Nephron (organoid): ENCODE measurements at regions not wholly inside any gene's neighbourhood (a gene's known extent, or its start where the extent isn't known, plus 50 kb on each side); places are given as distances from the start of the nearest gene placed in this dataset.

Source experiments
- H3K27ac Mint-ChIP-seq, 3 experiments: 2 replicates each; pipeline ENCODE4 v1.8.0; 2020; ENCODE audit warnings: mixed read lengths in 3 of 3, mild to moderate bottlenecking in 2 of 3, moderate library complexity in 1 of 3
- H3K27me3 Mint-ChIP-seq: 2 replicates; pipeline ENCODE4 v1.8.0; 2021; ENCODE audit warnings: low read depth, mild to moderate bottlenecking, moderate library complexity, mixed read lengths
- H3K36me3 Mint-ChIP-seq: 2 replicates; pipeline ENCODE4 v1.8.0; 2020; ENCODE audit warnings: low read depth, mixed read lengths
- H3K4me1 Mint-ChIP-seq: 2 replicates; pipeline ENCODE4 v1.8.0; 2020; ENCODE audit warnings: mixed read lengths
- H3K4me3 Mint-ChIP-seq, 3 experiments: 2 replicates each; pipeline ENCODE4 v1.8.0; 2020; ENCODE audit warnings: mild to moderate bottlenecking in 3 of 3, mixed read lengths in 3 of 3, moderate library complexity in 2 of 3
- H3K9me3 Mint-ChIP-seq: 2 replicates; pipeline ENCODE4 v1.8.0; 2020; ENCODE audit warnings: mixed read lengths
- CTCF ChIP-seq, 3 experiments: fragments of 200-600 bp; sonication (generic); IDR thresholded peaks; one replicate each; pipeline ENCODE4 v1.5.0; 2021; ENCODE audit warnings: antibody characterized with exemption in 3 of 3; ENCODE audit not compliant: unreplicated experiment in 3 of 3

GRCh38 chr5:91910655-91911054 is 527.5 kb upstream of the ARRDC3 start:
- TF ChIP-seq CTCF (IDR thresholded peaks at IDR 0.05; ENCODE audit: unreplicated experiment in 3 of 3), result no peak
- Mint-ChIP-seq H3K36me3 (no peaks in the 10 kb centered on the region), H3K27ac (no peak overlapping the region), H3K27me3 (no peaks in the 10 kb centered on the region), H3K4me3 (no peak overlapping the region), H3K4me1 (no peaks in the 10 kb centered on the region), H3K9me3 (no peaks in the 10 kb centered on the region)

GRCh38 chr5:91910247-91910646 is 527.1 kb upstream of the ARRDC3 start:
- no peaks in the 10 kb centered on the region for H3K36me3 Mint-ChIP-seq
- H3K27me3 Mint-ChIP-seq, result no peaks in the 10 kb centered on the region
- no peak overlapping the region for H3K27ac Mint-ChIP-seq
- no peak for TF ChIP-seq CTCF (IDR thresholded peaks at IDR 0.05; ENCODE audit: unreplicated experiment in 3 of 3)
- H3K4me3 Mint-ChIP-seq, result no peak overlapping the region
- H3K4me1 Mint-ChIP-seq, result no peaks in the 10 kb centered on the region
- H3K9me3 Mint-ChIP-seq, result no peaks in the 10 kb centered on the region

- Mint-ChIP-seq H3K27me3 (no peaks in the 10 kb centered on the region), H3K36me3 (no peaks in the 10 kb centered on the region), H3K27ac (no peak overlapping the region), H3K4me3 (no peak overlapping the region), H3K9me3 (no peaks in the 10 kb centered on the region), H3K4me1 (no peaks in the 10 kb centered on the region)
- TF ChIP-seq CTCF (IDR thresholded peaks at IDR 0.05; ENCODE audit: unreplicated experiment in 3 of 3), result no peak
These were observed 523.4 kb upstream of the ARRDC3 start for GRCh38 chr5:91906494-91906893.

GRCh38 chr5:91906027-91906426 is 522.9 kb upstream of the ARRDC3 start:
- no peaks in the 10 kb centered on the region for H3K36me3 Mint-ChIP-seq
- TF ChIP-seq CTCF (IDR thresholded peaks at IDR 0.05; ENCODE audit: unreplicated experiment in 3 of 3), result no peak
- no peak overlapping the region for H3K27ac Mint-ChIP-seq

GRCh38 chr5:91898898-91899297 is 515.8 kb upstream of the ARRDC3 start:
- Mint-ChIP-seq H3K4me3 (no peak overlapping the region), H3K27ac (no peak overlapping the region), H3K4me1 (no peaks in the 10 kb centered on the region), H3K9me3 (no peaks in the 10 kb centered on the region), H3K36me3 (no peaks in the 10 kb centered on the region), H3K27me3 (no peaks in the 10 kb centered on the region)
- TF ChIP-seq CTCF (IDR thresholded peaks at IDR 0.05; ENCODE audit: unreplicated experiment in 3 of 3), result no peak

More at GRCh38 chr5:91906027-91906426, 522.9 kb upstream of the ARRDC3 start:
- Mint-ChIP-seq H3K4me3 (no peak overlapping the region), H3K27me3 (no peaks in the 10 kb centered on the region), H3K4me1 (no peaks in the 10 kb centered on the region), H3K9me3 (no peaks in the 10 kb centered on the region)

GRCh38 chr5:91898019-91898418 is 514.9 kb upstream of the ARRDC3 start:
- Mint-ChIP-seq H3K4me1 (no peaks in the 10 kb centered on the region), H3K9me3 (no peaks in the 10 kb centered on the region), H3K27me3 (no peaks in the 10 kb centered on the region), H3K4me3 (no peak overlapping the region), H3K36me3 (no peaks in the 10 kb centered on the region), H3K27ac (no peak overlapping the region)
- TF ChIP-seq CTCF (IDR thresholded peaks at IDR 0.05; ENCODE audit: unreplicated experiment in 3 of 3), result no peak
